HG03565 (cell line): ENCODE measurements at regions not wholly inside any gene's neighbourhood (a gene's known extent, or its start where the extent isn't known, plus 50 kb on each side); places are given as distances from the start of the nearest gene placed in this dataset.
A peak's percentile ranks its signal among the peaks of the same experiment; 100 is the strongest.

ENCODE experiments used
- ATAC-seq: cut with Tn5 transposase; IDR thresholded peaks from one replicate; pipeline ENCODE4 v1.9.1; 2021; ENCODE audit warnings: mild to moderate bottlenecking, moderate library complexity; ENCODE audit not compliant: unreplicated experiment

DNA sequence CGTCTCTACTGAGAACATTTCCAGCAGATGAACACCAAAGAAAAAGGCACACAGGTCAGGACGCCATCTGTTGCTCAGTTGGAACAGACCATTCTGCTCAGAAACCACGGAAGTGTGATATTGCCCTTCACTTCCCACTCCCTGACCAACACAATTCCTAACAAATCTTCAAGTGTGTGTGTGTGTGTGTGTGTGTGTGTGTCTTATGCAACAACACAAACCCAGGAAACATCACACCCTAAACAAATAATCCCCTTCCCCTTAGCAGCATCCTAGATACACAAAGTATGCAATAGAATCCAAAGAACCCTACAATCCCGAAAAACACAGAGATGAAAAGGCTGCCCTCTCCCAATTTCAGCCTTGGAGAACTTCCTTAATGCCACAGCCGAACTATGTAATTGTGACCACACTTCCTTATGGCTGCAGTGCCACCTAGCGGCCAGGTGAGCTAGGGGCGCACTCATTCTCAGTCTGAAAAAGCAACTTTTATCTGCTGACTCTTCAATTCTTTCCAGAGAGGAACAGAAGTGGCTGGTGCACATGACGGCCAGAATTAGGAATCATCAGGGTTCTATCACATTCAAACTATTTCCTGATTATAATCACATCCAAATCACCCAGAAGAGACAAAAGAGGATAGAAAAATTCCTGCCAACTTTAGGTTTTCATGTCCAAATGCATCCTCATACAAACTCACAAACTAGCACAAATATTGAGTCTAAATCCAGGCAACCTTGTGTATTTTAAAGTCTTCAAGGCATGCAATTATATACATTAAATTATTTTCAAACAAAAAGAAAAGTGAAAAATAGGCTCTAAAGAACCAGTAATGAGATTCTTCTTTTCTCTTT lies 164.9 kb downstream of the DHX15 start:
- ATAC-seq, result peak; percentile 80

DNA sequence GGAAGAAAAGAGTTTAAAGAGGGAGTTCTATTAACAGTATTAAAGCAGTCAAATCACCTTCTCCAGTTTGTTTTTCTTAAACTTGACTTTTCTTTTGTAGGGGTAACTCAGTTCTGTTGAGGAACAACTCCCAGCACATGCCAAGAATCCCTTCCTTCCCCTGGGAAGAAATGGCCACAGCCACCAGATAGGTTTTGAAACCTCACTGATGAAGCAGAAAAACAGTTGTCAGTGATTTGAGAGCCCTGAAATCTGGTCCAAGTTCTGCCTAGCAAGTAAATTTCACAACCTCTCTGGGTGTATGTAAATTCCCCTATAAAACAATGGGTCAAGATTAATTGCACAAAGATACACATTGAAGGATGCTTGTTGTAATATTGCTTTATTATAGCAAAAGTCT lies 167.1 kb downstream of the DHX15 start:
- ATAC-seq, result no peak

DNA sequence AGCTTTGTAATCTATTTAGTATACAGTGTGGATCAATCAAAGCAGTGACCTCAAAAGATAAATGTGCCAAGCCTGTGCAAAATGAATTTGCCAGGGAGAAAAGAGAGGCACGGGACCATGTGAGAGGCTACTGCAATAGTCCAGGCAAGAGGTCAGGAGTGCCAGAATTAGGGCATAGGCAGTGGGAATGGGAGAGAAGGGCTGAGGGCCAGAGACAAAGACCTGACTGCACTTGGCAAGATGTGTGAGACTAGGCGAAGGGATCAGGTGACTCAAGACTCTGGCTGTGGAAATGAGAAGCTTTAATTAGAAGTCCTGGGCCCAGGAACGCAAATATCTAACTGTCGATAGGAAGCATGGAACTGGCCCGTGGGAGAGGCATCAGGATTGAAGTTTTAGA lies 168.1 kb downstream of the DHX15 start:
- ATAC-seq, result no peak

DNA sequence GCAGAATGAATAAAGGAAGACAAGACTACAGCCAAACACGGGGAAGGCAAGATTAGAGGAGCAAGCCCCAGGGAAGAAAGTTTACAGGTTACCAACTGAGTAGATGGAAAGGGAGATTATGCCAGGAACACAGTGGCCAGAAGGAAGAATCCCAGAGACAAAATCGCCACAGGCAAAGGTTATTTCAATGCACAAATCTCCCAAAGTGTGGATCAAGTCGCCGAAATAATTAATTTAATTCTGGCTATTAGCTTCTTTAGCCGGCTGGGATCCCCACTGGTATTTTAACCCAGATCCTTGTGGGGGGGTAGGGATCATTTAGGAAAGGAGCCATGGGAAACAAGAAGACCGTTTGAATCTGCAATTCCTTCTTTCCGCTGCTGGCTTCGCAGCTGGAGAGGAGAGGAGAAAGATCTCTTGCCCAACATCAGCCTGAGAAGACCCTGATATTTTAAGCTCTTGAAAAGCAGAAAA lies 171.0 kb downstream of the DHX15 start:
- ATAC-seq, result no peak

DNA sequence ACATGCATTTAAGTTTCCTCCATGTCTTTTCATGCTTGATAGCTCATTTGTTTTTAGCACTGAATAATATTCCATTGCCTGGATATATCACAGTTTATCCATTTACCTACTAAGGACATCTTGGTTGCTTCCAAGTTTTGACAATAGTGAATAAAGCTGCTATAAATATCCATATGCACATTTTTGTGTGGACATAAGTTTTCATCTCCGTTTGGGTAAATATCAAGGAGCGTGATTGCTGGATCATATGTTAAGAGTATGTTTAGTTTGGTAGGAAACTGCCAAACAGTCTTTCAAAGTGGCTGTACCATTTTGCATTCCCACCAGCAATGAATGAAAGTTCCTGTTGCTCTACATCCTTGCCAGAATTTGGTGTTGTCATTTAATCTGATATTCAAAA lies 172.5 kb downstream of the DHX15 start:
- ATAC-seq, result no peak

DNA sequence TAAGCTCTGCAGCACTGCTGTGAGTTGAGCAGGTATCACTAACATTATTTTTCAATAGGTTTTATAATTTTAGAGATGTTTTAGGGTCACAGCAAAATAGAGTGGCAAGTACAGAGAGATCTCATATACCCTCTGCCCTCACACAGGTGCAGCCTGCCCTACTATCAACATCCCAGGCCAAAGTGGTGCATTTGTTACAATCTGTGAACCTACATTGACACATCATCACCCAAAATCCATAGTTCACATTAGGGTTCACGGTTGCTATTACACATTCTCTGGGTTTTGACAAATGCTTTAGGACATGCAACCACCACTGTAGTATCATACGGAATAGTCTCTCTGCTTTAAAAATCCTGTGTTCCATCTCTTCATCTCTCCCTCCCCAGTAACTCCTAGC lies 173.1 kb downstream of the DHX15 start:
- ATAC-seq, result no peak

DNA sequence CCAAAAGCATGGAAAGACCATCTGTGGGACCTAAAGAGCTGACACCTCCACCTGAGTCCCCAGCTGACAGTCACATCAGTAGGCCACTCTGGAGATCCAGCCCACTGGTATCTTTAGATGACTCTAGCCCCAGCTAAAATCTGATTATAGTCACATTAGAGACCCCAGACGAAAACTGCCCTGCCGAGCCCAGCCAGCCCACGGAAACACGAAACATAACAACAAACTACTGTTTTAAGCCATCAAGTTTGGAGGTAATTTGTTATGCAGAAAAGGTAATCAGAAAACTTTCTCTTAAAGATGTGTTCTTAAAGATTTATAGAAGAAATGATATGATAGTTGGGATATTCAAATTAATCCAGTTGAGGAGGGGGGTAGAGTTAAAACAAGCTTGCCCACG lies 175.7 kb downstream of the DHX15 start:
- ATAC-seq, result no peak

DNA sequence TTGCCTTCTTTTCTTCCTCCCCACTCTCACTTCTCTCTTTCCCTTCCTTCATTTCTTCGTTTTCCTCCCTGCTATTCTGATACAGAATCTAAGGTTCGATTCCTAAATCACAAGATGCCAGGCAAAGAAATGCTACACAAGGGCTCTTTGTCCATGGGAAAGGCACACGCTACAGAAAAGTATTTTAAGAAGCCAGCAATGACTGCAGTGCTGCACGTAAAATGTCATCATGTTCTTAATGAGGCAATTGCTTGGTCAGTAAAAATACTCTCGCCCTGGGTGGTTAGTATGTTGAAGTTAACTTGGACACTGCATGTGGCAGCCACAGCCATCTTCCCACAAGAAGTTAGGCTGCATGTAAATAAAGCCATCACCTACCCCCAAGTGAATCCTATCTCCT lies 178.4 kb downstream of the DHX15 start:
- no peak for ATAC-seq

DNA sequence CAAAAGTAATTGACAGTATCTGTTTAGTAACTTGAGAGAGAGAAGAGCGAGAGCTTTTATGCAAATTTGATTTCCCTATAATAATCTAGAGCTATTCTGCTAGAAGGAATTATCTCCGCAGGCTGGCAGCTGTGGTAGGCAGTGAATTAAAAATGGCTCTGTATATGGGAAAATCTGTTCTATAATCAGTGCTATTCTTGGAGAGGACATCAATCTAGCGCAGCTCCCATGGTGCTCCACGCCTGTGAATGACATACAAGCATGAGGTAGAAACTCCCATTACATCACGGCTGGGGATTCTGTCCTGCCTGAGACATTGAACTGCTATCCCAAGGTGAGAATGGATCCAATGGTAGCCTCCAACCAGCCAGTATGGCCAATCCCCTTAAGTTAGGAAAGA lies 179.0 kb downstream of the DHX15 start:
- ATAC-seq, result no peak

DNA sequence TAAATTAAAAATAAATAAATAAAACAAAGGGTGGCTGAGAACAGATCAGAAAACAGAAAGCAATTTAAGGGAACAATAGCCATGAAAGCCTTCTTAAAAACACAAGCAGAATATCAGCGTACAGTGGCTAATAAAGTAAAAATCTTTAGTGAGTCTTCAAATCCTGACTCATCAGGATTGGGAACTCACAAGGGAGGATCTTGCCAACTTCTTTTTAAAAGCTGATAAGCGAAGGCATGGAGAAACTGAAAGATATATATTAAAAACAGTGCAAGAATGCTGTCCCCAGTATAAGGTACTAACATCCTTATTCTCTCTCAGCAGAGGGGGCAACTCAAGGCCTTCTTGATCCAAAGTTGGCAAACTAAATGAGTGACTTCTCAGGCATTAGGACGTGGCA lies 180.1 kb downstream of the DHX15 start:
- no peak for ATAC-seq

DNA sequence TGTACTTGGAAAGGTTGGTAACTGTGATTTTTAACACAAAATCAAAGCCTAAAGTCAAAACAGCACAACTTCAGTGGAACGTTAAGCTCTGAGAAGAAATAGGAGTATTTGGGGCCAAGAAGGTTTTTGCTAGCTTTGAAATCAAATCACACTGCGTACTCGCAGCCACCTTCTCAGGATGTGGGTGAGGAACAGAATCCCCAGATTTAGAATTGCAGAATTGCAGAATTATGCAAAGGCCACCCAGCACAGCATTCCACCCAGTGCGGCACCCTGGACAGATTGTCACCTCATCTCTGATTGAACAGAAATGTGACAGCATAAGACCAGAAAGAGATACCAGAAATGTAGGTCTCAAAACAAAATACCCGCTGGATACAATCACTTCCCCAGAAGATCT lies 181.1 kb downstream of the DHX15 start:
- no peak for ATAC-seq

DNA sequence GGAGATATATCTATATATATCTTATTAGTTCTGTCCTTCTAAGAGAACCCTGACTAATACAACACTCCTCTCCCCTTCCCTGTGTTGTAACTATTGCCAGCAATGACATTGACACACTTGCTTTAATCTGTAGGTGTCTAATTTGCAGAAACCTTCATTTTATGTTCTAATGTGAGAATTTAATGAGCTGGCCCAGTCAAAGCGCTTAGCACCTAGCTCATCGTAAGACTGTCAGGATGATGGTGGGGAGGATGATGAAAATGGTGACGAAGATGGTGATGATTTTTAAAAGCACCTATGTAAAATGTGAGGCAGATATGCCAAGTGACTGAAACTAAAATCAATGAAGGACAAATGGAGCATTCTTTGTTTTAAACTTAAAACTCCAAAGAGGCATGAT lies 183.8 kb downstream of the DHX15 start:
- ATAC-seq, result no peak

DNA sequence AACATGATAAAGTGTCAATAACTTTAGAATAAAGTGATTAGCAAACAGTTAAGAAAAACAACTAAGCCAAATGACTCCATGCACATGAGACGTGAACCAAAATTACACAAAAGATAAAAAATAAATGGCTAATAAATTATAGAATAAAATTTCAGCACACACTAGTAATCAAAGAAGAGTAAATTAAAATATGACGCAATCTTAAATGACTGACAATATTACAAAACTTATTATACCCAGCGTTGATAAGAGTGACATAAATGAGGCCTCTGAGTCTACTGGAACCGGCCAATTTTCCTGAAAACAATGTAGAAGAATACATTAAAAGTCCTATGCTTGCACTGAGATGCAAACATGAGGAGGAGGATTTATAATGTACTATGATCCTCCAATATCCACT lies 187.4 kb downstream of the DHX15 start:
- ATAC-seq, result no peak

DNA sequence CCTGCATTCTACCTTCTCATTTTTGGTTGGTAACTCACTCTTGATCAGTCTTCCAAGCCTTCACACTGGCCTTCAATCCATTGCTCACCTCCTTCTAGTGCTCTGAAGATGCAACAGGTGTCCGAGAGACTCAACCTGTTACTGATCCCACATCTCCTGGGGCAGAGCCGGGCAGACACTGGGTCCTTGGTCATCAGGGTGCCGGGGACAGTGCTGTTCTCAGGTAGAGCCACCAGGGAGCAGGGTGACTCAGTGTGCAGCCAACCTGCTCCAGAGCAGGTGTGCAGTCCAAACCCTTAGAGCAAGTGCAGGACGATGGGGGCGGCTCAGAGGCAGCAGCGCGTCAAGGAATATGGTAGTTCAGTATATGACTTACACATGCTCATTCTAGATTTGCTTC lies 188.4 kb downstream of the DHX15 start:
- no peak for ATAC-seq

DNA sequence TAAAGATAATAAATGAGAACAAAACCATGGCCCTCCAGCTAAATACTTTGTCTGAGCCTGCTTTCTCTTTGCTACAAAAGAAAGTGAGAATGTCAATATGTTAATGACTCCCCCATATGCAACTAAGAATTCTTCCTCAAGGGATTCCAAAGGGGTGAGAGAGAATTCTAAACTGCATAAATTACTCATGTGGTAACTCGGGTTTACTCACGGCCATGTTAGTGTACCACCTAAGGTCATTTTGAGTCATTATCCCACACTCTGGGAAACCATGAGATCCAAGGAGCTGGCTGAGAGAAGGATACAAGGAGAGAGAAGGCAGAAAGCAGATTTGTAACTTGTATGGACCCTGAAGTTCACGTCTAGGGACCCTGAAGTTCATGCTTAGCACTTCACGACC lies 190.3 kb downstream of the DHX15 start:
- ATAC-seq, result no peak

DNA sequence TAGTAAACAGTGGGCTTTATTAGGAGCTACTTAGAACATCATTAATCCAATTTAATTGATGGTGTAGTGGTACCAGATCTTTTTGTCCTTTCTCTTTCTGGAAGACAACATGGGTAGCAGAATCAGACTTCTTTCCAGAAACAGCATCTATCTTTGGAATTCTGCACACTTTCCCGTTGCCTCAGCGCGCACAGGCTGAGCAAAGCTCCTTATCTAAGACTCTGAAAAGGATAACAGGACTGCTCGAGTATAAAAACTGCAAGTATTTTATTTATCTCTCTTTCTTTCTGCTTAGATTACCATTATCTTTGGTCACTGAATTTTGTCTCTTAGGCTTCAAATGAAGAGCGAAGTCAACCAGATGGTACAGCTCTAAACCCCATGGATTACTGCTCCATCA lies 191.7 kb downstream of the DHX15 start:
- no peak for ATAC-seq

DNA sequence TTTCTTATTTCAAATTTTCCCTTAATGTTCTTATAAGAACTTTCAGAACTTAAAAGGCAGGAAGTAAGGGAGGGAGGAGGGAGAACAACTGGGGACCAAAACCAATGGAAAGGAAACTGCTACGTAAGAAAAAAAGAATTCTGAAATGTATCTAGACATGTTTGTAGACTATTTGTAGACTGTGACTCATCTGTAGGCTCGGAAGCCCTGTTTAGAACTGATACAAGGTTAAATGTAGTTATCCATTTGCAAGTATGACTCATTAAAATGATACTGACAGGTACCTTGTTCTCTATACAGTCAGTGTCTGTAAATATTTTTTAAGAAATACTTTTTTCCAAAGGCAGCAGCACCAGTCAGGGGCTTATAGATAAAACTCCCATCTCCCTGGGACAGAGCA lies 202.0 kb downstream of the DHX15 start:
- ATAC-seq, result peak; percentile 98

DNA sequence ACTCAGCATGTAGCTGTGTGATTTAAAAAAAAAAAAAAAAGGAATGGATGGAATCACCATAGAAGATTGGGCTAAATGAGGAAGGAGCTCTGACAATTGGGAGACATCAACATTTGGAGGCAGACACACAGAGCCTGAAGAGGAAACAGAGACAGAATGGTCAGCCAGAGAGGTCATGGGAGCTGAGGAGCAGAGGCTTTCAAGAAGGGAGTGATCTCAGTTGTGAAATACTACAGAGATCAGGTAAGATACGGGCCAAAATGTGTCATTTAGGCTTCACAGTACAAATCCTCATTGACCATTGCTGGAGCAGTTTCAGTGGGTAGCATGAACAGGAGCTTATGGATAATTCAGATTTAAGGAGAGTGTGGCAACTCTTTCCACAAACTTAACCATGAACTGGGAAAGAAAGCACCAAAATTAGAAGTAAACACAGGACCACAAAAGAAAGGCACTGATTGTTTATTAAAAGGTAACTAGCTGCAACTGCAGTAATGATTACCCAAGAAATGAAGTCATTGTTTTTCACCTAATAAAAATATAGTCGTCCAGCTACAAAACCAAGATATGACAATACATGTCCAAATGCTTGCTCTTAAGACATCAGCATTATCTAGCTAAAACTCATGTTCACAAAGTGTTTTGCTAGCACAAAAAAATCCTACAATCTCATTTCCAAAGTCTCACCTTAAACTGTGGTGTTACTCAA lies 203.2 kb downstream of the DHX15 start:
- no peak for ATAC-seq

DNA sequence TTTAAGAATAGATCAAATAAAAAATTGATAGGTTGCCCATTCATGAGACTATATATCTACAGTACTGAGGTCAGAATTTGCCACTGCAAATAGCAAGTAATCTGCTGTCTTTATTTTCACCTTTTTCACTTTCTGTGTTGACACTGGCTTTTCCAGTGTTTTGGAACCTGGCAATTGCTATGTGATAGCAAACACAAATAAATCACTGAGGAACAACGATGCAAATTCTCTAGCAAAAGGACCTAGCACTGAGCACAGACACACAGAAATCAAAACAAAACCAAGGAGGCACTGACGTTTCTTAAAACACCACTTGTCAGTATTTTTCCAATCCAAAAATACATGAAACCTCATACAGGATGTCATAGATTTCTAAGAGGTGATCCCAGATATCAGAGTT lies 210.7 kb downstream of the DHX15 start:
- ATAC-seq, result no peak

DNA sequence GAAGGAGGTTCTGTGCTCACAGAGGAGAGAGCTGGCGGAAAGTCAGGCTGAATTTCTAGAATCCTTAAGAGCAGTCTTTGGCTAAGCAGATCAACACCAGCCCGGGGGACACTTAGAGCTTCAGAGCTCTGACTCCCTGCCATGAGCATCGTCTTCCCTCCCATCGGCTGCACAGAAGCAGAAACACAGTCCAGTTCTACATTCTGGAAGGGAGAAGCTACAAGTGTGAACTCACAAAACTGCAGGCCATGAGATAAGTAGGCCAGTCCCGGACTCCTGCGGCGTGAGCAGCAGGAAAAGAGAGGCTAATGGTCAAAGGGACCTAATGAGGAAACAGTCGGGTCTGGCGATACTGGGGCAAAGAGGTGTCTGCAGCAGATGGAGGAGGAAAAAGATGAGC lies 211.5 kb downstream of the DHX15 start:
- no peak for ATAC-seq

DNA sequence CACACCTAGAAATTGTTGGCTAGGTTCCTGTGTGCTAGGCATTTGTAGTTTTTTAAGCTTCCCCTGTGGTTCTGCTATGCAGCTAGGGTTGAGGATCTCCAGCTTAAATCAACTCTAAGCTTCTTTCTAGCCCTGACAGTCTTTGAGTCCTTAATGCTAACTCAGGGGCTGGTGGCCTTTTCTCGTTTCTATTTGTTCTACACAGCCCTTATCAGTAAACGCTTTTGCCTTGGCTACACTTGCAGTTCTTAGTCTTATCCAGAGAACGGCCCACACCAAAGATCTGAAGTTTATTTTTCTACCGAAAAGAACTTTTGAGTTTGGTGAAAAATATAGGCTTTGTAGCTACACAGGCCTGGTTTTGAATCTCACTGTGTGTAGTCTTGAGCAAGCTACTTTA lies 212.0 kb downstream of the DHX15 start:
- no peak for ATAC-seq

DNA sequence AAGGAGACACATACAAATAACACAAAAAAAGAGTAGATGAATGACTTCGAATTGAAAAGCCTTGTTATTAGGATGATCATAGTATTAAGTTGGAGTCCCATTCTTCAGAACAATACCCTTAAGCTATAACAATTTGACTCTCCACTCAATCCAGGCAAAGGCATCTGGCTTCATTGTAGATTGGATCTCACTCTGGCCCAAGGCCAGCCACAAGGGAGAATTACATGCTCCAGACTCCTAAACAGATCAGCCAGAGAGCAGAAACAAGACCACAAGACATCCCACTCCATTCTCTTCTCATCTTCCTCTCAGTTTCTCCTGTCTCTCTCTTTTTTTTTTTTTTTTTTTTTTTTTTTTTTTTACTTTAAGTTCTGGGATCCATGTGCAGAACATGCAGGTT lies 213.9 kb downstream of the DHX15 start:
- ATAC-seq, result no peak
